PC-3 (cell line): ENCODE measurements at regions not wholly inside any gene's neighbourhood (a gene's known extent, or its start where the extent isn't known, plus 50 kb on each side); places are given as distances from the start of the nearest gene placed in this dataset.

Experiments used
- ATAC-seq: fragments of 200-7000 bp; cut with Tn5 transposase; 2 replicates; pipeline ENCODE4 v1.9.1; 2020; ENCODE audit warnings: mild to moderate bottlenecking, moderate library complexity
- BruUV-seq: library from RNA; stranded (reverse); fragments of 400-500 nt; replicated peaks from 2 replicates; lab custom pipeline; 2021; lab: Mats Ljungman, UMichigan
- CTCF ChIA-PET: fragments of 300-600 bp; sonication (Branson Sonifier 250); formaldehyde crosslinking; loops from one replicate; lab custom pipeline; 2022; ENCODE audit warnings: antibody characterized with exemption; lab: Charles Lee
- POLR2A ChIA-PET: fragments of 300-600 bp; sonication (Branson Sonifier 250); formaldehyde crosslinking; loops from one replicate; lab custom pipeline; 2022; ENCODE audit warnings: antibody characterized with exemption; ENCODE audit not compliant: unreplicated experiment; lab: Charles Lee
- DNase-seq: peaks from one replicate; pipeline ENCODE4 v3.0.0-alpha.2; 2015
- H2AFZ ChIP-seq: fragments of 300-600 bp; sonication (generic); 2 replicates; pipeline ENCODE4 v1.6.0; 2016; ENCODE audit warnings: antibody characterized with exemption, low read length
- H3F3A ChIP-seq: fragments of 300-600 bp; sonication (generic); one replicate; pipeline ENCODE4 v1.6.0; 2017; ENCODE audit warnings: antibody characterized with exemption, low read length, control low read depth, mild to moderate bottlenecking; ENCODE audit not compliant: unreplicated experiment
- H3K27ac ChIP-seq: fragments of 300-600 bp; sonication (generic); 2 replicates; pipeline ENCODE4 v1.5.1; 2016; ENCODE audit warnings: mild to moderate bottlenecking, low read length
- H3K27me3 ChIP-seq: fragments of 300-600 bp; sonication (generic); 2 replicates; pipeline ENCODE4 v1.6.1; 2016; ENCODE audit warnings: low read length, mixed read lengths
- H3K36me3 ChIP-seq: fragments of 300-600 bp; sonication (generic); 2 replicates; pipeline ENCODE4 v1.6.1; 2016; ENCODE audit warnings: low read depth, mixed run types, low read length, mixed read lengths
- H3K4me1 ChIP-seq: fragments of 300-600 bp; sonication (generic); 2 replicates; pipeline ENCODE4 v1.5.1; 2016; ENCODE audit warnings: low read length; ENCODE audit not compliant: insufficient read depth
- H3K4me2 ChIP-seq: fragments of 300-600 bp; sonication (generic); 2 replicates; pipeline ENCODE4 v1.6.0; 2016; ENCODE audit warnings: low read length
- H3K4me3 ChIP-seq: fragments of 300-600 bp; sonication (generic); 2 replicates; pipeline ENCODE4 v1.5.1; 2016; ENCODE audit warnings: mild to moderate bottlenecking, low read length, mixed read lengths
- H3K79me2 ChIP-seq: fragments of 300-600 bp; sonication (generic); 2 replicates; pipeline ENCODE4 v1.6.1; 2017; ENCODE audit warnings: low read length, mixed read lengths
- H3K9ac ChIP-seq: fragments of 300-600 bp; sonication (generic); 2 replicates; pipeline ENCODE4 v1.6.0; 2016; ENCODE audit warnings: mild to moderate bottlenecking, low read length
- H3K9me2 ChIP-seq: fragments of 300-600 bp; sonication (generic); replicated peaks from 2 replicates; pipeline ENCODE4 v1.6.1; 2016; ENCODE audit warnings: mixed run types, low read length, mixed read lengths
- H3K9me3 ChIP-seq: fragments of 300-600 bp; sonication (generic); 2 replicates; pipeline ENCODE4 v1.6.1; 2016; ENCODE audit warnings: low read length, mixed read lengths
- H4K20me1 ChIP-seq: fragments of 300-600 bp; sonication (generic); 2 replicates; pipeline ENCODE4 v1.6.1; 2016; ENCODE audit warnings: low read length, mixed read lengths
- EZH2 ChIP-seq: fragments of 300-600 bp; sonication (generic); IDR thresholded peaks from one replicate; pipeline ENCODE4 v1.6.1; 2017; ENCODE audit warnings: antibody characterized with exemption, mild to moderate bottlenecking, low read length; ENCODE audit not compliant: unreplicated experiment
- EZH2phosphoT487 ChIP-seq: fragments of 300-600 bp; sonication (generic); IDR thresholded peaks from 2 replicates; pipeline ENCODE4 v1.6.1; 2018; ENCODE audit warnings: mild to moderate bottlenecking, antibody characterized with exemption, low read length, borderline replicate concordance
- intact Hi-C: fragments of 100-400 bp; cut with micrococcal nuclease; formaldehyde crosslinking; loops from 2 replicates; pipeline ENCODE4 v1.9.0; 2023
- TF ChIP-seq, protein P1 (sequence below): fragments of 300-600 bp; sonication (generic); conservative IDR thresholded peaks from 2 replicates; pipeline ENCODE4 v1.5.1; 2017; ENCODE audit warnings: antibody characterized with exemption, low read depth, mild to moderate bottlenecking, low read length

- TF ChIP-seq, protein P1, sequence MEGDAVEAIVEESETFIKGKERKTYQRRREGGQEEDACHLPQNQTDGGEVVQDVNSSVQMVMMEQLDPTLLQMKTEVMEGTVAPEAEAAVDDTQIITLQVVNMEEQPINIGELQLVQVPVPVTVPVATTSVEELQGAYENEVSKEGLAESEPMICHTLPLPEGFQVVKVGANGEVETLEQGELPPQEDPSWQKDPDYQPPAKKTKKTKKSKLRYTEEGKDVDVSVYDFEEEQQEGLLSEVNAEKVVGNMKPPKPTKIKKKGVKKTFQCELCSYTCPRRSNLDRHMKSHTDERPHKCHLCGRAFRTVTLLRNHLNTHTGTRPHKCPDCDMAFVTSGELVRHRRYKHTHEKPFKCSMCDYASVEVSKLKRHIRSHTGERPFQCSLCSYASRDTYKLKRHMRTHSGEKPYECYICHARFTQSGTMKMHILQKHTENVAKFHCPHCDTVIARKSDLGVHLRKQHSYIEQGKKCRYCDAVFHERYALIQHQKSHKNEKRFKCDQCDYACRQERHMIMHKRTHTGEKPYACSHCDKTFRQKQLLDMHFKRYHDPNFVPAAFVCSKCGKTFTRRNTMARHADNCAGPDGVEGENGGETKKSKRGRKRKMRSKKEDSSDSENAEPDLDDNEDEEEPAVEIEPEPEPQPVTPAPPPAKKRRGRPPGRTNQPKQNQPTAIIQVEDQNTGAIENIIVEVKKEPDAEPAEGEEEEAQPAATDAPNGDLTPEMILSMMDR = no peak
- TF ChIP-seq EZH2 (no peak), EZH2phosphoT487 (no peak)
- H4K20me1 ChIP-seq = no peaks in the 10 kb centered on the region
- H3K9ac ChIP-seq = no peak overlapping the region
- H3K4me2 ChIP-seq = no peak overlapping the region
- H3K36me3 ChIP-seq = no peaks in the 10 kb centered on the region
- no TSS peak for BruUV-seq
- H3F3A ChIP-seq = no peaks in the 10 kb centered on the region
- no peaks in the 10 kb centered on the region for H3K9me3 ChIP-seq
- ATAC-seq (no peak), DNase-seq (no peak)
- H3K27me3 ChIP-seq = no peaks in the 10 kb centered on the region
- H3K4me1 ChIP-seq = no peaks in the 10 kb centered on the region
- no peaks in the 10 kb centered on the region for H3K79me2 ChIP-seq
- intact Hi-C loops = no loop called here
- H3K4me3 ChIP-seq = no peak overlapping the region
- ChIA-PET POLR2A (no interaction called here), CTCF (no interaction called here)
- H3K9me2 ChIP-seq = no peaks in the 10 kb centered on the region
- H2AFZ ChIP-seq = no peak overlapping the region
- H3K27ac ChIP-seq = no peak overlapping the region
Observed at GRCh38 chrX:140355922-140356321, 148.9 kb downstream of the SOX3 start.

DNA sequence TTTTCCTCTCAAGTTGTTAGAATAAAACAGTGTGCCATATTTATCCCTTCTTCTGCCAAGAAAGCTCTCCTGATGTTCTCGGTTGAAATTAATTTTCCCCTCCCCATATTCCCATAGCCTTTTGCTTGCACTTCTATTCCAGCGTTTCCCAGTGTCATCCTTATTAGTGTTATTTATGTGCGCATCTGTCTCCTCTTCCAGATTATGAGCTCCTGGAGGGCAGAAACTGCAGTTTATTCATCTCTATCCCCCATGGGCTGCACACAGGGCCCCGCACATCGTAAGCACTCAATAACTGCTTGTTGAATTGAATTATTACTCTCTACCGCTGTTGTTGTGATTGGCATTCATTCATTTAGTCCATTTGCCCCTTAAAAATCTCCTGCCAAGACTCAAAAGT is 149.4 kb downstream of the SOX3 start:
- TF ChIP-seq EZH2 (no peak), EZH2phosphoT487 (no peak)
- TF ChIP-seq, protein P1 = no peak
- ChIA-PET CTCF (no interaction called here), POLR2A (no interaction called here)
- no peak for DNase-seq
- Histone ChIP-seq H3K9me3 (no peaks in the 10 kb centered on the region), H3K36me3 (no peaks in the 10 kb centered on the region), H2AFZ (no peak overlapping the region), H3K4me1 (no peaks in the 10 kb centered on the region), H3K27ac (no peak overlapping the region), H3K9me2 (no peaks in the 10 kb centered on the region), H3K27me3 (no peaks in the 10 kb centered on the region), H4K20me1 (no peaks in the 10 kb centered on the region), H3K79me2 (no peaks in the 10 kb centered on the region), H3K4me3 (no peak overlapping the region), H3K9ac (no peak overlapping the region), H3F3A (no peaks in the 10 kb centered on the region), H3K4me2 (no peak overlapping the region)
- intact Hi-C loops = no loop called here
- no peak for ATAC-seq
- BruUV-seq = no TSS peak

GRCh38 chrX:140354431-140355120 is 150.3 kb downstream of the SOX3 start:
- Histone ChIP-seq H3F3A (no peaks in the 10 kb centered on the region), H3K27me3 (no peaks in the 10 kb centered on the region), H3K79me2 (no peaks in the 10 kb centered on the region), H3K4me2 (no peak overlapping the region), H3K4me1 (no peaks in the 10 kb centered on the region), H4K20me1 (no peaks in the 10 kb centered on the region), H3K9ac (no peak overlapping the region), H3K36me3 (no peaks in the 10 kb centered on the region), H3K9me2 (no peaks in the 10 kb centered on the region), H3K9me3 (no peaks in the 10 kb centered on the region), H2AFZ (no peak overlapping the region), H3K27ac (no peak overlapping the region), H3K4me3 (no peak overlapping the region)
- ATAC-seq (no peak), DNase-seq (no peak)
- intact Hi-C loops = no loop called here
- ChIA-PET POLR2A (no interaction called here), CTCF (no interaction called here)
- no peak for TF ChIP-seq EZH2phosphoT487
- TF ChIP-seq EZH2 = no peak
- TF ChIP-seq, protein P1 = no peak
- no TSS peak for BruUV-seq
